ENCODE measurements at regions not wholly inside any gene's neighbourhood (a gene's known extent, or its start where the extent isn't known, plus 50 kb on each side); places are given as distances from the start of the nearest gene placed in this dataset.

DNA sequence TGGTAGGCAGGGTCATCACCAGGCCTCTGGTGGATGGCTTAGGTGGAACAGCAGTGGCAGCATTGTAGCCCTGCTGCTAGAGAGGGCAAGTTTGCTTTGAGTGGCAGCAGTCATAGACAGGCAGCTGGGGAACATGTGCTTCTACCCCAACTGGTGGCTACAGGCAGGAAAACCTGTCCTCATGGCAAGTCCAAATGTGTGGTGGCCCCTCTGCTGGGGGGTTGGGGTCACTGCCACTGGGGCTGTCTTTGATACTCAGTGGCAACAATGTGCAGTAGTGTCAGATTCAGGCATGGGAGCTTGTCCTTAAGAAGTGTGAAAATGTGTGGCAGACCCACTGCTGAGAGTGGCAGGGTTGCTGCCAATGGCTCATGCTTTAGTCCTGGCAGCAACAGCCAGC is 186.2 kb upstream of the NPSR1 start:
- H3K27ac ChIP-seq (ENCODE audit: low read length): no peak overlapping the region
- H3K9me3 ChIP-seq (ENCODE audit: control insufficient read depth, insufficient read depth, low read length): peaks cover 17% of the 10 kb centered on the region
- DNase-seq (no peak), ATAC-seq (no peak)
- Mint-ChIP-seq H3K27me3 (ENCODE audit: low read depth in 2 of 2) (no peaks in the 10 kb centered on the region), H3K27ac (no peak overlapping the region), H3K4me3 (no peak overlapping the region), H3K36me3 (no peaks in the 10 kb centered on the region), H3K4me1 (no peaks in the 10 kb centered on the region), H3K9me3 (peaks cover 10 to 17% of the 10 kb centered on the region in 2 donors)
- intact Hi-C loops (cut with micrococcal nuclease): no loop called here
- no peaks in the 10 kb centered on the region for H3K27me3 ChIP-seq (ENCODE audit: control insufficient read depth, insufficient read depth, low read length)
- TF ChIP-seq, protein P1, sequence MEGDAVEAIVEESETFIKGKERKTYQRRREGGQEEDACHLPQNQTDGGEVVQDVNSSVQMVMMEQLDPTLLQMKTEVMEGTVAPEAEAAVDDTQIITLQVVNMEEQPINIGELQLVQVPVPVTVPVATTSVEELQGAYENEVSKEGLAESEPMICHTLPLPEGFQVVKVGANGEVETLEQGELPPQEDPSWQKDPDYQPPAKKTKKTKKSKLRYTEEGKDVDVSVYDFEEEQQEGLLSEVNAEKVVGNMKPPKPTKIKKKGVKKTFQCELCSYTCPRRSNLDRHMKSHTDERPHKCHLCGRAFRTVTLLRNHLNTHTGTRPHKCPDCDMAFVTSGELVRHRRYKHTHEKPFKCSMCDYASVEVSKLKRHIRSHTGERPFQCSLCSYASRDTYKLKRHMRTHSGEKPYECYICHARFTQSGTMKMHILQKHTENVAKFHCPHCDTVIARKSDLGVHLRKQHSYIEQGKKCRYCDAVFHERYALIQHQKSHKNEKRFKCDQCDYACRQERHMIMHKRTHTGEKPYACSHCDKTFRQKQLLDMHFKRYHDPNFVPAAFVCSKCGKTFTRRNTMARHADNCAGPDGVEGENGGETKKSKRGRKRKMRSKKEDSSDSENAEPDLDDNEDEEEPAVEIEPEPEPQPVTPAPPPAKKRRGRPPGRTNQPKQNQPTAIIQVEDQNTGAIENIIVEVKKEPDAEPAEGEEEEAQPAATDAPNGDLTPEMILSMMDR (IDR thresholded peaks at IDR 0.05): no peak
- H3K4me3 ChIP-seq (ENCODE audit: low read length): no peak overlapping the region
- H3K4me1 ChIP-seq (ENCODE audit: control insufficient read depth, insufficient read depth, low read length): no peaks in the 10 kb centered on the region
- H3K36me3 ChIP-seq (ENCODE audit: control insufficient read depth, insufficient read depth, low read length): no peaks in the 10 kb centered on the region

DNA sequence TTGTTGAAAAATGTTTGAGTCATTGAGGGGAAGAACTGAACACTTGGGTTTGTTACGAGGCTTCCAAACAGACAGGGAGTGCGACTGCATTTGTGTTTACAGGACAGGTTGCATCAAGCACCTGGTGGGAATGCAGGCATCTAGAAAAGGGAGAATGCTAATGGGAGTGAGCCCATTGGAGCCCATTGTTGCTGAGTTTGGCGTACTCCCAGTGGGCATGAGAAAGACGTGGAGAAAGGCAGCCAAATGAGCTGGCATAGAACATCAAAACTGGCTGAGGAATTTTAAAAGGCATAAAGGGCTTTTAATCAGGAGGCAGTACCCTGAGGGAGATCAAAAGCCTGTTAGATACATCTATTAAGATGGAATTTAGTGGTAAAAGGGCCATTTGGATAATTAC is 171.6 kb upstream of the NPSR1 start:
- no peaks in the 10 kb centered on the region for H3K4me1 ChIP-seq (ENCODE audit: control insufficient read depth, insufficient read depth, low read length)
- ATAC-seq (no peak), DNase-seq (no peak)
- intact Hi-C loops (cut with micrococcal nuclease): no loop called here
- no peaks in the 10 kb centered on the region for H3K36me3 Mint-ChIP-seq
- H3K4me3 ChIP-seq (ENCODE audit: low read length): no peak overlapping the region
- H3K27me3 ChIP-seq (ENCODE audit: control insufficient read depth, insufficient read depth, low read length): no peaks in the 10 kb centered on the region
- H3K27me3 Mint-ChIP-seq (ENCODE audit: low read depth in 2 of 2): no peaks in the 10 kb centered on the region
- H3K4me3 Mint-ChIP-seq: no peak overlapping the region
- TF ChIP-seq, protein P1 (IDR thresholded peaks at IDR 0.05): no peak
- H3K4me1 Mint-ChIP-seq: no peaks in the 10 kb centered on the region
- no peak overlapping the region for H3K27ac ChIP-seq (ENCODE audit: low read length)
- peaks cover 17 to 24% of the 10 kb centered on the region in 2 donors for H3K9me3 Mint-ChIP-seq
- no peak overlapping the region for H3K27ac Mint-ChIP-seq
- WGBS (ENCODE audit: insufficient coverage): 83% methylated on average over 4 of the region's 4 CpGs
- H3K36me3 ChIP-seq (ENCODE audit: control insufficient read depth, insufficient read depth, low read length): no peaks in the 10 kb centered on the region
- H3K9me3 ChIP-seq (ENCODE audit: control insufficient read depth, insufficient read depth, low read length): no peaks in the 10 kb centered on the region

DNA sequence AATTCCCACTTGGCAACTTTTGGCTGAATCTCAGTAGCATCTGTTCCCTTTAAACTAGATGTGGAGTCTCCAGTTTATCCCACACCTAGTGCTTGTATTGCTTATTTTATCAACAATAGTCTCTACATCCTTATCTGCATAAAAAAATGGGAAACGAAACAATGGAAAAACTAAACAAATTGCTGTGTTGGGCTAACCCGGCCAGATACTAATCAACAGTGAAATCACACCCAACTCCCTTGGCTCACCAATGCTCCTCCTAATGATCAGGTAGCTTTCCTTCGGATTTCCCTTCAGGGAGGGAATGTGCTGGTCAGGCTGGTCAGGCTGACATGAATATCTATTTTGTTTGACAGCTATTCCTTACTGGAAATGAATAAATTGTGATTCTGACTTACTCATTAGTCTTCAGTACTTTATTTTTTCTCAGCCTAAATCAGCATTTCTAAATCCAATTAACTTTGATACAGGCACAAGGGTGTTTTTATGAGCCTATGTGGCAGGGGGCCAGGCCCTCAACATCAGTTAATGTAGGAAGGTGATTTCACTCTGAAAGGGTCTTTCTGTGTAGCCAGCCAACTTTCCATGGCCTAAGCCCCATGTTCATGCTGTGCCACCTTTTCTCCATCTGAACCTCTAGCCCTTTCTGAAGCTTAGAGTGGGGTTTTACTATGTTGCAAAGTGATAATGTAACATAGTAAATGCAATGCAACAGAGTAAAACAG is 170.5 kb upstream of the NPSR1 start:
- no peak overlapping the region for H3K4me3 ChIP-seq (ENCODE audit: low read length)
- no peak overlapping the region for H3K27ac Mint-ChIP-seq
- intact Hi-C loops (cut with micrococcal nuclease): no loop called here
- no peak overlapping the region for H3K27ac ChIP-seq (ENCODE audit: low read length)
- no peaks in the 10 kb centered on the region for H3K9me3 ChIP-seq (ENCODE audit: control insufficient read depth, insufficient read depth, low read length)
- DNase-seq: no peak
- no peaks in the 10 kb centered on the region for H3K36me3 Mint-ChIP-seq
- H3K4me1 Mint-ChIP-seq: no peaks in the 10 kb centered on the region
- TF ChIP-seq, protein P1 (IDR thresholded peaks at IDR 0.05): no peak
- H3K4me3 Mint-ChIP-seq: no peak overlapping the region
- no peaks in the 10 kb centered on the region for H3K4me1 ChIP-seq (ENCODE audit: control insufficient read depth, insufficient read depth, low read length)
- WGBS (ENCODE audit: insufficient coverage): 75% methylated on average over 3 of the region's 3 CpGs
- ATAC-seq: no peak
- no peaks in the 10 kb centered on the region for H3K27me3 Mint-ChIP-seq (ENCODE audit: low read depth in 2 of 2)
- no peaks in the 10 kb centered on the region for H3K36me3 ChIP-seq (ENCODE audit: control insufficient read depth, insufficient read depth, low read length)
- no peaks in the 10 kb centered on the region for H3K27me3 ChIP-seq (ENCODE audit: control insufficient read depth, insufficient read depth, low read length)
- peaks cover 17 to 24% of the 10 kb centered on the region in 2 donors for H3K9me3 Mint-ChIP-seq

DNA sequence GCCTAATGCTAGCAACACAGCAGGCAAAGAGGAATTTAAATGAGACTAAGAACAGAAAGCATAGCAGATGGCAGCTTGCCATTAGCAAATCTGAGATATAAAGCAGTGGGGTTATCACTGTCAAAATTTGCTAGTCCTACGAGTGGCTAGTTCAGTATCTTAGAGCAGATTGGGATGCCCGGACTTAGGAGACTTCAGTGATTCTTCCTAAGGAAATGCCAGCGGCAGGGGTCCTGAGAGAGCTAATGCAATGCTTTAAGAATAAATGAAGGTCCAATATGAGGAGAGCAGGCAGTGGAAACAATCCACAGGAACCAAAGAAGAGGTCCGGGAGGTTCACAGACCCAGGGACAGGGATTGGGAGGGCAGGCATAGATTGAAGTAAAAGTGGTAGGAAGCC is 169.3 kb upstream of the NPSR1 start:
- 90% methylated on average over 4 of the region's 4 CpGs for WGBS (ENCODE audit: insufficient coverage)

More for the DNA sequence above, 169.3 kb upstream of the NPSR1 start:
- Histone ChIP-seq H3K9me3 (ENCODE audit: control insufficient read depth, insufficient read depth, low read length) (no peaks in the 10 kb centered on the region), H3K4me1 (ENCODE audit: control insufficient read depth, insufficient read depth, low read length) (no peaks in the 10 kb centered on the region), H3K27me3 (ENCODE audit: control insufficient read depth, insufficient read depth, low read length) (no peaks in the 10 kb centered on the region), H3K4me3 (ENCODE audit: low read length) (no peak overlapping the region), H3K27ac (ENCODE audit: low read length) (no peak overlapping the region), H3K36me3 (ENCODE audit: control insufficient read depth, insufficient read depth, low read length) (no peaks in the 10 kb centered on the region)
- H3K9me3 Mint-ChIP-seq: peaks cover 21 to 26% of the 10 kb centered on the region in 2 donors
- no peak overlapping the region for H3K4me3 Mint-ChIP-seq
- H3K27me3 Mint-ChIP-seq (ENCODE audit: low read depth in 2 of 2): no peaks in the 10 kb centered on the region
- H3K27ac Mint-ChIP-seq: no peak overlapping the region
- DNase-seq (no peak), ATAC-seq (no peak)
- intact Hi-C loops (cut with micrococcal nuclease): no loop called here
- no peaks in the 10 kb centered on the region for H3K36me3 Mint-ChIP-seq
- TF ChIP-seq, protein P1 (IDR thresholded peaks at IDR 0.05): no peak
- H3K4me1 Mint-ChIP-seq: no peaks in the 10 kb centered on the region
